ENCODE measurements at regions not wholly inside any gene's neighbourhood (a gene's known extent, or its start where the extent isn't known, plus 50 kb on each side); places are given as distances from the start of the nearest gene placed in this dataset.

DNA sequence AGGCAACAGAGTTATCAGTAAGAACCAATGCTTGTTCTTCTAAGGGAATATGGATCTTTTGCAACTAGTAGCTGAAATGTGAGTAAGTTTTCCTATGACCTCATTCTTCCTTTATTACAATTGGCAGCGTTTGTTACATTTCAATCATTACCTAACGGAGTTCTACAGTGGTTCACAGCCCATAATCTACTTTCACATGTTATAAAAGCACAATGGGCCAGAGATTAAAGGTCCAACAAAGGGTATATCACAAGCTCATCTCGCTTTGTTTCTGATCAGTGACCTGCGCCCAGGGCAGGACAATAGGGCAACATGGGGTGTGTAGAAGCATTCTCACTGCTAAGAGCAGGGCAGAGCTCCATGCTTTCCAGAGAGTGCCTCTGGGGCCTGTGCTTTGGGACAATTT lies 279.9 kb upstream of the DYNLRB2 start:
- TF ChIP-seq POLR2A (IDR thresholded peaks at IDR 0.05) (no peak), CTCF (IDR thresholded peaks at IDR 0.05) (no peak)
